Lung microvascular endothelial cell (primary cell): ENCODE measurements at regions not wholly inside any gene's neighbourhood (a gene's known extent, or its start where the extent isn't known, plus 50 kb on each side); places are given as distances from the start of the nearest gene placed in this dataset.

Experiments used
- DNase-seq, 2 donors: peaks; one replicate each; pipeline versions ENCODE4 v3.0.0 to v3.0.0-alpha.2; 2010; ENCODE audit warnings: low read depth in 2 of 2

- no peak for DNase-seq
Observed at GRCh38 chr2:83071352-83071751, 1387.7 kb downstream of the SUCLG1 start.

- DNase-seq: peak in 1 of 2 donors; percentile 62
Observed at GRCh38 chr2:83069724-83070123, 1389.4 kb downstream of the SUCLG1 start.

GRCh38 chr2:83068714-83069113 lies 1390.4 kb downstream of the SUCLG1 start:
- no peak for DNase-seq

- no peak for DNase-seq
Observed at GRCh38 chr2:83067947-83068346, 1391.1 kb downstream of the SUCLG1 start.

GRCh38 chr2:83063933-83064332 lies 1395.1 kb downstream of the SUCLG1 start:
- DNase-seq: no peak

GRCh38 chr2:83063511-83063910 lies 1395.6 kb downstream of the SUCLG1 start:
- DNase-seq: no peak

GRCh38 chr2:83058683-83059082 lies 1400.4 kb downstream of the SUCLG1 start:
- DNase-seq: no peak

- DNase-seq: peak; percentile 54 to 86
Observed at GRCh38 chr2:83055376-83056010, 1403.6 kb downstream of the SUCLG1 start.

GRCh38 chr2:83054751-83055150 lies 1404.3 kb downstream of the SUCLG1 start:
- DNase-seq: no peak

- DNase-seq: no peak
Observed at GRCh38 chr2:83051538-83052170, 1407.4 kb downstream of the SUCLG1 start.

- no peak for DNase-seq
Observed at GRCh38 chr2:83042053-83042452, 1417.0 kb downstream of the SUCLG1 start.

- no peak for DNase-seq
Observed at GRCh38 chr2:83022631-83023210, 1436.4 kb downstream of the SUCLG1 start.

- no peak for DNase-seq
Observed at GRCh38 chr2:83017366-83018090, 1441.6 kb downstream of the SUCLG1 start.

GRCh38 chr2:83016343-83017110 lies 1442.6 kb downstream of the SUCLG1 start:
- DNase-seq: no peak

GRCh38 chr2:83015900-83016299 lies 1443.2 kb downstream of the SUCLG1 start:
- no peak for DNase-seq

GRCh38 chr2:83015035-83015715 lies 1443.9 kb downstream of the SUCLG1 start:
- DNase-seq: no peak

- DNase-seq: no peak
Observed at GRCh38 chr2:83014462-83014861, 1444.6 kb downstream of the SUCLG1 start.

GRCh38 chr2:83006961-83007360 lies 1452.1 kb downstream of the SUCLG1 start:
- no peak for DNase-seq

- DNase-seq: no peak
Observed at GRCh38 chr2:83003555-83003954, 1455.5 kb downstream of the SUCLG1 start.

GRCh38 chr2:83002706-83003105 lies 1456.4 kb downstream of the SUCLG1 start:
- no peak for DNase-seq

GRCh38 chr2:82998781-82999180 lies 1460.3 kb downstream of the SUCLG1 start:
- no peak for DNase-seq
